Activated CD8-positive, alpha-beta T cell treated with anti-CD3 and anti-CD28 coated beads for 36 hours (primary cell): ENCODE measurements at regions not wholly inside any gene's neighbourhood (a gene's known extent, or its start where the extent isn't known, plus 50 kb on each side); places are given as distances from the start of the nearest gene placed in this dataset.

Experiments
- ATAC-seq: fragments of 200-7000 bp; cut with Tn5 transposase; one replicate; pipeline ENCODE4 v1.10.0; 2021; ENCODE audit warnings: mild to moderate bottlenecking, moderate library complexity
- CTCF ChIA-PET: fragments of 350-600 bp; sonication (Branson Sonifier 250); formaldehyde crosslinking; loops from one replicate; lab custom pipeline; 2021; ENCODE audit warnings: antibody characterized with exemption; lab: Charles Lee
- POLR2A ChIA-PET: fragments of 350-600 bp; sonication (Branson Sonifier 250); formaldehyde crosslinking; loops from one replicate; lab custom pipeline; 2021; ENCODE audit warnings: antibody characterized with exemption; lab: Charles Lee
- DNase-seq: peaks from one replicate; pipeline ENCODE4 v3.0.0-alpha.2; 2020
- H3K27ac Mint-ChIP-seq: one replicate; pipeline ENCODE4 v1.8.0; 2021; ENCODE audit warnings: mild to moderate bottlenecking, mixed read lengths
- H3K27me3 Mint-ChIP-seq: one replicate; pipeline ENCODE4 v1.8.0; 2021; ENCODE audit warnings: mixed read lengths
- H3K36me3 Mint-ChIP-seq: one replicate; pipeline ENCODE4 v1.8.0; 2021; ENCODE audit warnings: low read depth, mixed read lengths
- H3K4me1 Mint-ChIP-seq: one replicate; pipeline ENCODE4 v1.8.0; 2021; ENCODE audit warnings: low read depth, mixed read lengths
- H3K4me3 Mint-ChIP-seq: one replicate; pipeline ENCODE4 v1.8.0; 2021; ENCODE audit warnings: mild to moderate bottlenecking, moderate library complexity, mixed read lengths
- H3K9me3 Mint-ChIP-seq: one replicate; pipeline ENCODE4 v1.8.0; 2021; ENCODE audit warnings: mixed read lengths
- intact Hi-C: fragments of 100-400 bp; cut with micrococcal nuclease; formaldehyde crosslinking; loops from one replicate; pipeline ENCODE4 v1.10.0; 2022
- TF ChIP-seq, protein P1 (sequence below): fragments of 200-600 bp; IDR thresholded peaks from one replicate; pipeline ENCODE4 v1.8.0; 2022; ENCODE audit warnings: antibody characterized with exemption, mild to moderate bottlenecking

DNA sequence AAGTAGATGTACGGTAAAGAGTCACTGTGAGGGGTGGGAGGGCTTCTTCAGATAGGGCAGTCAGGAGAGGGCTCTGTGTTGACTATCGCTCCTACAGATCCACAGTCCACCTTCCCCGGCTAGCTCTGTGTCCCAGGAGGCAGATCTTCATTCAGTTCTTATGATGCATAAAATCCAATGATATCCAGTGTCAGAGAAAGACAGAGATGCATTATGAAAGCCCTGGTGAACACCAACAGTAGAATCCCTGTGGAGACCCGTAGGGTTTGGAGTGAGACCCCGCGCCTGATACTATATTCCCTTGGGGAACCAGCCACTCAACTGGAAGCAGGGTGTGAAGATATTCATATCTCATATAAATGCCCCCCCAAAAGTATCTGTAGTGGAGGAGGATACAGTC lies 119.8 kb upstream of the SLCO3A1 start:
- Mint-ChIP-seq H3K4me1 (no peaks in the 10 kb centered on the region), H3K4me3 (no peak overlapping the region), H3K27me3 (peaks cover 44% of the 10 kb centered on the region), H3K36me3 (no peaks in the 10 kb centered on the region), H3K27ac (no peak overlapping the region), H3K9me3 (no peaks in the 10 kb centered on the region)
- CTCF ChIA-PET, result no interaction called here
- TF ChIP-seq, protein P1, sequence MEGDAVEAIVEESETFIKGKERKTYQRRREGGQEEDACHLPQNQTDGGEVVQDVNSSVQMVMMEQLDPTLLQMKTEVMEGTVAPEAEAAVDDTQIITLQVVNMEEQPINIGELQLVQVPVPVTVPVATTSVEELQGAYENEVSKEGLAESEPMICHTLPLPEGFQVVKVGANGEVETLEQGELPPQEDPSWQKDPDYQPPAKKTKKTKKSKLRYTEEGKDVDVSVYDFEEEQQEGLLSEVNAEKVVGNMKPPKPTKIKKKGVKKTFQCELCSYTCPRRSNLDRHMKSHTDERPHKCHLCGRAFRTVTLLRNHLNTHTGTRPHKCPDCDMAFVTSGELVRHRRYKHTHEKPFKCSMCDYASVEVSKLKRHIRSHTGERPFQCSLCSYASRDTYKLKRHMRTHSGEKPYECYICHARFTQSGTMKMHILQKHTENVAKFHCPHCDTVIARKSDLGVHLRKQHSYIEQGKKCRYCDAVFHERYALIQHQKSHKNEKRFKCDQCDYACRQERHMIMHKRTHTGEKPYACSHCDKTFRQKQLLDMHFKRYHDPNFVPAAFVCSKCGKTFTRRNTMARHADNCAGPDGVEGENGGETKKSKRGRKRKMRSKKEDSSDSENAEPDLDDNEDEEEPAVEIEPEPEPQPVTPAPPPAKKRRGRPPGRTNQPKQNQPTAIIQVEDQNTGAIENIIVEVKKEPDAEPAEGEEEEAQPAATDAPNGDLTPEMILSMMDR, result no peak
- intact Hi-C loops, result no loop called here
- ATAC-seq (no peak), DNase-seq (no peak)
- POLR2A ChIA-PET, result no interaction called here

DNA sequence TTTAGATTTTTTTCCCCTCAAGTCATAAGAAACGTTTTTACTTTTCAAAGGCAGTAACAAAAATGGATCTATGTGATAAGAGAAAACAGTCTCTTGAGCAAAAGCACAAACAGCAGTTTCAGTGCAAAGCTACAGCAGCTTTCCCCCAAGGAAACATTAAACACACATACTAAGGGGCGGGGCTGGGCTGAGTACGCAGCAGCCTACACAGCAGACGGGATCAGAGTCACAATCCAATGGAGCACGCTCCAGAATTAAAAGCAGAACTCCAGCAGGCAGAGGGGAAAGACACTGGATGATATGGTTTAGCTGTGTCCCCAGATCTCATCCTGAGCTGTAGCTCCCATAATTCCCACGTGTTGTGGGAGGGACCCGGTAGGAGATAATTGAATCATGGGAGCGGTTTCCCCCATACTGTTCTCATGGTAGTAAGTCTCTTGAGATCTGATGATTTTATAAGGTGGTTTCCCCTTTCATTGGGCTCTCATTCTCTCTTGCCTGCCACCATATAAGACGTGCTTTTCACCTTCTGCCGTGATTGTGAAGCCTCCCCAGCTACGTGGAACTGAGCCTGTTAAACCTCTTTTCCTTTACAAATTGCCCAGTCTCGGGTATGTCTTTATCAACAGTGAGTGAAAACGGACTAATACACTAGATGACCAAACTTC lies 116.2 kb upstream of the SLCO3A1 start:
- Mint-ChIP-seq H3K4me1 (no peaks in the 10 kb centered on the region), H3K36me3 (no peaks in the 10 kb centered on the region), H3K9me3 (no peaks in the 10 kb centered on the region), H3K27me3 (peaks cover 28% of the 10 kb centered on the region), H3K27ac (no peak overlapping the region), H3K4me3 (no peak overlapping the region)
- ChIA-PET POLR2A (interaction anchor here (0.6 kb wide), 1 partner anchor 72 kb away, joined by 3 read pairs; no protein-coding TSS in a partner anchor), CTCF (no interaction called here)
- intact Hi-C loops, result no loop called here
- TF ChIP-seq, protein P1, result no peak
- ATAC-seq (no peak), DNase-seq (no peak)

DNA sequence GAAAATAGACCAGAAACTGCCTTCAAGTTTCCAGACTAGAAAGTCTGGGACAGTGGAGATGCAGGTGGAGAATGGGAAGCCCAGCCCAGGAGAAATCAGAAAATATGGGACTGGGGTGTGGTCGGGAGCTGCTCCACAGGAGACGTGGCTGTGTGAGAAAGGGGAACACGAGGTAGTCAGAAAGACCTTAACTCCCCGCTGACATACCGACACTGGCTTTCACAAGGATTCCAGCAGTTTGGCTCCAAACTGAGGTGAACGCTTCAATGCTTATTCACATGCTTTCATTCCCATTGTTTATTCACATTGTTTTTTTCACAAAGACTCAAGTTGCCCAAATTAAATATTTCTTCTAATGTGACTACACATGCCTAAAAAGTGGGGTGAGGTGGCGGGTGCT lies 111.5 kb upstream of the SLCO3A1 start:
- TF ChIP-seq, protein P1, result no peak
- no peaks in the 10 kb centered on the region for H3K36me3 Mint-ChIP-seq
- ChIA-PET CTCF (interaction anchor here (1.3 kb wide), 1 partner anchor 36 kb away, joined by 3 read pairs; no protein-coding TSS in a partner anchor), POLR2A (no interaction called here)
- H3K4me3 Mint-ChIP-seq, result no peak overlapping the region
- intact Hi-C loops, result no loop called here
- peaks cover 19% of the 10 kb centered on the region for H3K27me3 Mint-ChIP-seq
- H3K4me1 Mint-ChIP-seq, result no peaks in the 10 kb centered on the region
- DNase-seq (no peak), ATAC-seq (no peak)
- no peaks in the 10 kb centered on the region for H3K9me3 Mint-ChIP-seq
- no peak overlapping the region for H3K27ac Mint-ChIP-seq

DNA sequence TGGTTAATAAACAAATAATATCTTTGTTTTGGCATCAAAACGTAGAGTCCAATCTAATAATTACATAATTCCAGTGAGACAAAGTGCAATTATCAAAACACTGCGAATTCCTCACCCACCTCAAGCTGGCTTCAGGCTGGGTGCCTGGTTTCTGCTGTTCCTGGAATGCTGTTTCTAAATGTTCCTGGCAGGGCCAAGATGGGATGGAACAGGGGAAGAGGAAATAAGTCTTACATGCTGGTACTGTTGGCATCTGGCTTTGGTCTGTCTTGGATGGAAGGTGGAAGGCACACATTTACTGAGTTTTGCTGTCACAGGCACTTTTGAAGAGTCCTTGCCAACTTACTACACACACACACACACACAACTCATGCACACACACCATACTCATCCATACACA lies 101.9 kb upstream of the SLCO3A1 start:
- Mint-ChIP-seq H3K4me3 (no peak overlapping the region), H3K27me3 (peaks cover 6% of the 10 kb centered on the region), H3K27ac (no peak overlapping the region), H3K36me3 (no peaks in the 10 kb centered on the region), H3K9me3 (peaks cover 3% of the 10 kb centered on the region), H3K4me1 (no peaks in the 10 kb centered on the region)
- TF ChIP-seq, protein P1, result no peak
- CTCF ChIA-PET, result no interaction called here
- no peak for DNase-seq
- POLR2A ChIA-PET, result no interaction called here
- intact Hi-C loops, result no loop called here
- no peak for ATAC-seq

GRCh38 chr15:91752081-91752785 lies 101.3 kb upstream of the SLCO3A1 start:
- Mint-ChIP-seq H3K4me1 (no peaks in the 10 kb centered on the region), H3K27ac (no peak overlapping the region), H3K9me3 (peaks cover 3% of the 10 kb centered on the region), H3K27me3 (peaks cover 6% of the 10 kb centered on the region), H3K36me3 (no peaks in the 10 kb centered on the region), H3K4me3 (no peak overlapping the region)
- CTCF ChIA-PET, result no interaction called here
- no peak for DNase-seq
- TF ChIP-seq, protein P1, result no peak
- intact Hi-C loops, result no loop called here
- POLR2A ChIA-PET, result no interaction called here
- ATAC-seq, result no peak
